NCI-H82 (cell line): ENCODE measurements at regions not wholly inside any gene's neighbourhood (a gene's known extent, or its start where the extent isn't known, plus 50 kb on each side); places are given as distances from the start of the nearest gene placed in this dataset.
"Not testable (repeated sequence)": the region's sequence is repeated elsewhere in the genome, so short reads cannot be mapped to it uniquely, and the experiment has no call there.

Experiments used
- DNase-seq: peaks from one replicate; lab custom pipeline; 2025; lab: John Stamatoyannopoulos, UW

DNA sequence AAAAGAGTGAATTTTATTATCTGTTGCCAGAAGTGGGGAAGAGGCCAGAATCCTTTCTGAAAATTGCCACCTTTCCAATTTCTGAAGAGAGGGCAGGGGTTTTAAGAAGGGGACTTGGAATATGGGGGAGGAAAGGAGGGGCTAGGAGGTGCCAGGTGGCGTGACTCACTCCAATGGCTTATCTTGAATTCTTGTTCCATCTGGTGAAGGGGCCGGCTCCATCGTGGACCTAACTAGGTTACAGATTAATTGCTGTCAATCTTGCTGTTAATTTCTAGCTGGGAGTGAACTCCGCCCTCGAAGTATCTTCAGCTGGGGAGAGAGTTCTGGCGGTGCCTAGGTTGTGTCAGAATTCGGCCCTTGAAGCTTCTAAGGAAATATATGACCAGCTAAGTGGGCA lies 138.7 kb downstream of the YTHDC2 start:
- peak; percentile 96 for DNase-seq

DNA sequence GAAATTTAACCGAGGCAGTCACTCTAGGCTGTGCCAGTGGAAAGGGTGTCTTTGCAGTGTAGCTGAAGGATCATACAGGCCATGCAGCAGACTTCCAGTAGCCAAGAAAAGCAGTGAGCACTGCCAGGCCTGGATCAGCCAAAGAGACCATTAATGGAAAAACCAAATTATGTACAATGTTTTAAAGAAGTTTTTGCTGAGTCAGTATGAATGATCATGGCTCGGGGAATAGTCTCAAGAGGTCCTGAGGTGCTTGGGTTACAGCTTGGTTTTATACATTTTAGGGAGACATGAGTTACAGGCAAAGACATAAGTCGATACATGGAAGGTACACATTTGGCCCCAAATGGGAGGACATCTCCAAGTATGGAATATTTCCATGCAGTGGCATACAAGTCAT lies 141.3 kb downstream of the YTHDC2 start:
- DNase-seq, result no peak

- peak; percentile 91 for DNase-seq
These were observed 146.7 kb downstream of the YTHDC2 start for GRCh38 chr5:113660206-113660605.

- peak; percentile 14 for DNase-seq
These were observed 147.3 kb downstream of the YTHDC2 start for GRCh38 chr5:113660706-113661250.

DNA sequence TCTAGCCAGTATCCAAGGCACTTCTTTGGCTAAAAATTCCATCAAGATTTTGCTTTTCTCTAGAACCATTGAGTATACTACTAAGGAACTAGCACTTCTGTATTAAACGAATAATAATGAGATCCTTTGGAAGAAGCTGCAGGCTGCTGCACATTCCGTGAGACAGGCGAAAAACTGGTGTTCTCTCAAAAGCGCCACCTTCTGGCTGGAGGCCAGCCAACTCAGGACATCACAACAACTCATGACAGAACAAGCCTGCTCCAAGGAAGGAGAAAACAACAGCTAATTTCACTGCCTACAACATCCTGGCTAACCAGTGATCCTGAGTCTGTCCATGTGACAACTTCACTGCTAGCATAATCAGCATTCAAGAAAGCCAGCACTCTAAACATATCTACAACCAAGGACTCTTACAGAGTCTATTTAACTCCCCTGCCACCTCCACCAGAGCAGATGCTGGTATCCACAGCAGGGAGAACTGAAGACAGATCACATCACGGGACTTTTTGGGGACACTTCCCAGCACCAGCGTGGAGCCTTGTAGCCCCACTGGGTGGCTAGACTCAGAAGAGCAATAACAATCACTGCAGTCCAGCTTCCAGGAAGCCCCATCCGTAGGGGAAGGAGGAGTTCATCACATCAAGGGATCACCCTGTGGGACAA lies 150.5 kb downstream of the YTHDC2 start:
- DNase-seq, result peak; percentile 60

- DNase-seq, result no peak
These were observed 159.5 kb downstream of the YTHDC2 start for GRCh38 chr5:113673041-113673440.

DNA sequence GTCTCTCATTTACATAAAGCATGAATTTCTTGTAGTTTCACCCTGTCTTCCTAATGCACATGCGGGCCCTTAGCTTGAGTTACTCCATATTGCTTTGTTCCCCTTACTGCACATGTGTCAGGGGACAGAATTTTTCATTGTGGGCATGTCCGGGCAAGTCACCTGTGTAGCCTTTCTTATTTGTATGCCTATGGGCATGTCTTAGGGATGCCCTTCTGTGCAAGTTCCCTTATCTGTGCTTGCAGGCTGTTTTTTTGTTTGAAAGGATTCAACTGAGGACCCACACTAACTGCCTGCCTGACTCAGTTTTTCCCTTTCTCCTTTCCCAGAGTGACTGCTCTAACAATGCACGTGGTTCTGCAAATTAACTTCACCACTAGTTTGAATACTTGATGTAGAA lies 161.7 kb downstream of the YTHDC2 start:
- DNase-seq, result no peak

- DNase-seq, result no peak
These were observed 164.7 kb downstream of the YTHDC2 start for GRCh38 chr5:113678202-113678601.

GRCh38 chr5:113678924-113679575 lies 165.6 kb downstream of the YTHDC2 start:
- DNase-seq, result peak; percentile 79

DNA sequence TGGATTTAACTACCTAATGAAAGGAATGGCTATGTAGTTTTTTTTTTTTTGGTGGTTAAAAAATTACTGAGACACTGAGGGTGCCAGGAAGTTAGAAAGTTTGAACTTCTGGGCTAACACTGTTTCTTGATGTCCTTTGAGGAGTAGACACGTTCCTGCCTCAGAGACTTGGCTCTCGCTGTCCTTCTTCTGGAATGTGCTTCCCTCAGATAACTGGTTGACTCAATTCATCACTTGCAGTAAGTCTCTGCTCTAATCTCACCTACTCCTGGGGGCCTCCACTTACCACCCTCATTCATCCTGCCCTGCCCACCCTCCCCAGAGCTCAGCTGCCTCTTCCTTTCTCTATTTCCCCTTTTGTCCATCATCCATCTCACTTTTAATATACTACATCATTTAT lies 167.0 kb downstream of the YTHDC2 start:
- DNase-seq, result no peak

DNA sequence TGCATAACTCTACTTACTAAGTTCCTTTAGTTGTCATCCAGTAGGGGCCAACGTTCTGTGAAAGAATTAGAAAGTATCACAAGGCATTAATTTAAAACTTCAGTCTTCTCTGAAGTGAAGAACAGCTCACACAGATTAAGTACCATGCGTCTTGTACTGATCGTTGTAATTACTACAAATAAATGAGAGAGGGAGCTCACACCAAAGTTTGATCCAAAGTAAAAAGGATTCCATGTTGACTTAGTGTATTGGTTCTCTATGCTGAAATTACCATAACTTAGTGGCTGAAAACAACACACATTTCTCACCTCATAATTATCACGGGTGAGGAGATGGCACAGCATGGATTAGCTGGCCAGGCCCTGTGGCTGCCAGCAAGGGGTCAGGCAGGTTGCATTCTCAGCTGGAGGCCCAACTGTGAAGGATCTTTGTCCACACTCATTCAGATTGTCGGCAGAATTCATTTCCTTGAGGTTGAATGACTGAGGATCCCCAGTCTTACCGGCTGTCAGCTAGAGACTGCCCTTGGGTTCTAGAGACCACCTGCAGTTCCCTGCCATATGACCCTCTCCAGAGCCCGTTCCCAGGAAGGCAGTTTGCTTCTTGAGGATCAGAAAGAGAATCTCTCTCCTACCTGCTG lies 169.1 kb downstream of the YTHDC2 start:
- DNase-seq, result peak; percentile 22

GRCh38 chr5:113683211-113683610 lies 169.7 kb downstream of the YTHDC2 start:
- no peak for DNase-seq

DNA sequence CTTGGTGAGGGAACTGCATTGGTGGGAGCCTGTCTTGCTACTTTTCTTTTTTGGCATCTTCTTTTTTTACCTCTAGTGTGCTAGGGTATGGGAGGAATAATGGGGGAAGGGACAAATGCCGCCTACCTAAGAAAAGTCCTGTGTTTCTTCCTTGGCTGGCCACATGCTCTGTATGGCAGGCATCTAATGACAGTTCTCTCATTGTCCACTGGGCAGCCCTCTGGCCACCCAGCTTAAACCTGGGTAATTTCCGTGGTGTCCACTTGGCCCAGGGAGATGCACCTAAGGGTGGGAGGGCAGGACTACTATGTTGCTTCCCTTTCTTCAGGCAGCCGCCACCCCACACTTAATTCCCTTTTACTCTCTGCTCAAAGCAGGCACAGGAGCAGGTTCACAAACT lies 173.1 kb downstream of the YTHDC2 start:
- no peak for DNase-seq

DNA sequence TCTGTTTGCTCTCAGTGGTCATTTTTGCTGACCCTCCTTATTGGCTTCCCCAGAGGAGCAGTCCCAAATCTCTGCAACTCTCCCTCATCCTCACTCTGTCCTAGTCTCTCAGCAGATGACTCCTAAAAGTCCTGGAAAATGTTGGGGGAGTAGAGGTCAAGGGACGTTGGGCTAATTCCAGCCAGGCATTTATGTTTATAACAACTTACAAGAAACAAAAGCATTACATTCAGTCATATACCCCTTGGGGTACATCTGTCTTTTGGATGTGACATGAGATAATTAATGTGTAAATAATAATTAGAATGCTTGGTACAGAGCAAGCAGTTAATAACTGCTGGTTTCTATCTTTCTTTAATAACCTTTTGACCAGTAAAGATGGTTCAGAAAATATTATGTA lies 176.2 kb downstream of the YTHDC2 start:
- DNase-seq, result no peak

- DNase-seq, result no peak
These were observed 179.0 kb downstream of the YTHDC2 start for GRCh38 chr5:113692466-113692865.

GRCh38 chr5:113692891-113693457 lies 179.5 kb downstream of the YTHDC2 start:
- DNase-seq, result no peak

DNA sequence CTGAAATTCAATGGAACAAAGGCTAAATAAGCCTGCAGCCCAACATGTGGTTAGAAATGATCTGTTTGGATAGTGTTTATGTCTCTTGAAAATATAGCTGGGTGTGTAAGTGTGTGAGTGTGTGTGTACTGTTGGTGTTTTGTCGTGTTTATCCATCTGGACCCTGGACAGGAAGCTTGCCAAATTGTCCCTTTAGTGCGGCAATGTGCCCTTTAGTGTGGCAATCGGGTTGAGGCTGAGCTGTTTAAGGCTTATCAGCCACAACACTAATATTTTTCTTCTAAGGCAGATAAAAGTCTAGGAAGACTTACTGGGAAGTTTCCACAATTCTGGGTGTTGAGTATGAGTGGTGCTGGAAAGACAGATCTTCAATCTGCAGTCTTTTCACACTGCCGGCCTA lies 180.2 kb downstream of the YTHDC2 start:
- DNase-seq, result no peak

DNA sequence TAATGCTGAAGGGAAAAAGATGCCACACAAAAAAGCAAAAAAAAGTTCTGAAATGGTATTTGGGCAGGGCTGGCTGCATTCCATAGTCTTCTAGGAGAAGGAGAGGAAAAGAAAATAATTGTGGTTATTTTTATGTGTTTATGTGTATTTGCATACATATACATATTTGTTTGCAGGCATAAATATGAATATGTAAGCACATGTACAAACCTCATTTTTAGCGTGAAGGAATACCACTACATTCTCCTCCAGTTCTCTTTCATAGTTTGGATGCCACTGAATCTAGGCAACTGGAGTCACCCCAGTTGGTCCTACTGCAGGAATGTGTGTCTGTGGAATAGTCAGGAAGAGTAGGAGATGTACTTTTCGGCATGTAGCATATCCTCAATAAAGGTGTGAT lies 181.1 kb downstream of the YTHDC2 start:
- no peak for DNase-seq

GRCh38 chr5:113703266-113703665 lies 189.8 kb downstream of the YTHDC2 start:
- no peak for DNase-seq

- DNase-seq, result no peak
These were observed 192.2 kb downstream of the YTHDC2 start for GRCh38 chr5:113705657-113706056.

GRCh38 chr5:113713051-113713450 lies 199.6 kb downstream of the YTHDC2 start:
- DNase-seq, result no peak

GRCh38 chr5:113715921-113716320 lies 202.4 kb downstream of the YTHDC2 start:
- DNase-seq, result not testable (repeated sequence)

DNA sequence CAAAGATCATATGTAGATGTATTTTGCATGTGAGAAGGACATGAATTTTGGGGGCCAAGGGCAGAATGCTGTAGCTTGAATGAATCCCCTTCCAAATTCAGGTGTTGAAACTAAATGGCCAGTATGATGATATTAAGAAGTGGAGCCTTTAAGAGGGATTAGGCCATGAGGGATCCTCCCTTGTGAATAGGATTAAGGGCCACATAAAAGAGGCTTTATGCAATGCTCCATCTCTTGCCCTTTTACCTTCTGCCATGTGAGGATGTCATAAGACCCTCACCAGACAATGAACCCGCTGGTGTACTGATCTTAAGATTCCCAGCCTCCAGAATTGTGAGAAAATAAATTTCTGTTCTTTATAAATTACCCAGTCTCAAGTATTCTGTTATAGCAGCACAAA lies 206.1 kb downstream of the YTHDC2 start:
- peak; percentile 95 for DNase-seq
